Neural cell (in vitro differentiated cells): ENCODE measurements at regions not wholly inside any gene's neighbourhood (a gene's known extent, or its start where the extent isn't known, plus 50 kb on each side); places are given as distances from the start of the nearest gene placed in this dataset.

Experiments
- CTCF ChIP-seq: fragments of 450-650 bp; IDR thresholded peaks from 2 replicates; pipeline ENCODE4 v1.5.1; 2014; ENCODE audit warnings: antibody characterized with exemption, mild to moderate bottlenecking, moderate library complexity; ENCODE audit not compliant: poor library complexity, severe bottlenecking
- EZH2 ChIP-seq: fragments of 200-600, 300-800 bp; shearing (Covaris generic), sonication (generic); IDR thresholded peaks from 2 replicates; pipeline ENCODE4 v1.6.1; 2014; ENCODE audit warnings: antibody characterized with exemption, low read length, borderline replicate concordance, mild to moderate bottlenecking; ENCODE audit not compliant: insufficient read depth, poor library complexity, severe bottlenecking
- POLR2AphosphoS5 ChIP-seq: IDR thresholded peaks from 2 replicates; pipeline ENCODE4 v1.6.1; 2012
- RAD21 ChIP-seq: fragments of 450-650 bp; conservative IDR thresholded peaks from 2 replicates; pipeline ENCODE4 v1.6.1; 2014; ENCODE audit warnings: antibody characterized with exemption, mild to moderate bottlenecking, moderate library complexity
- REST ChIP-seq: IDR thresholded peaks from 2 replicates; pipeline ENCODE4 v1.6.1; 2012; ENCODE audit warnings: borderline replicate concordance

- TF ChIP-seq POLR2AphosphoS5 (no peak), REST (no peak), RAD21 (no peak), CTCF (no peak), EZH2 (no peak)
Measured at GRCh38 chr11:130576146-130576545, 127.7 kb downstream of the ADAMTS15 start.
